HG03159 (cell line): ENCODE measurements at regions not wholly inside any gene's neighbourhood (a gene's known extent, or its start where the extent isn't known, plus 50 kb on each side); places are given as distances from the start of the nearest gene placed in this dataset.
"Not testable (repeated sequence)": the region's sequence is repeated elsewhere in the genome, so short reads cannot be mapped to it uniquely, and the experiment has no call there.

Experiments
- ATAC-seq: cut with Tn5 transposase; IDR thresholded peaks from one replicate; pipeline ENCODE4 v1.9.1; 2021; ENCODE audit warnings: mild to moderate bottlenecking, moderate library complexity; ENCODE audit not compliant: unreplicated experiment

- ATAC-seq = peak; percentile 68
These were observed 95.7 kb upstream of the EEPD1 start for GRCh38 chr7:36057323-36057722.

DNA sequence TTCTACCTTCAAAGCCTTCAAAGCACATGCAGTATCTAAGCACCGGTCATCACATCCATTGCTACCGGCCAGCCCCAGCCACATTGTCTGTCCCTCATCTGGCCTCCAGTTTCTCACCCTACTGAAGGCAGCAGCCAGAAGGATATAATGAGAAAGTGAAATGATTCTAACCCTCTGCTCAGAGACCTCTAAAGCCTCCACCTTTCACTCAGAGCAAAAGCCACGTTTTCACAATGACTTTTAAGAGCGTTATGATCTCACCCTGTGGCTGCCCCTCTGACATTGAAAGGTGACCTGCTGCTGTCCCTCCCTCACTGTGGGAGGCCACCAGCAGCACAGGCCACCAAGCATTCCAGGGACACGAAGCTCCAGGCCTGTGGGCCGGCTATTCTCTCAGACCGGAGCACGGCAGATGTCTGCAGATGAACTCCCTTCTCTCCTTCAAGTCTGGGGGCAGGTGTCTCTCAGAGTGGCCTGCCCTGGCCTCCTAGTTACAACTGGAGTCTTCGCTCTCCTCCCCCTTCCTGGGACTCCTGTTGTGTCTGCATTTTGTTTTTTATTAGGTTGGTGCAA is 94.9 kb upstream of the EEPD1 start:
- ATAC-seq = peak; percentile 84

- ATAC-seq = not testable (repeated sequence)
These were observed 92.7 kb upstream of the EEPD1 start for GRCh38 chr7:36060388-36060787.

GRCh38 chr7:36062154-36062815 is 90.8 kb upstream of the EEPD1 start:
- ATAC-seq = no peak

DNA sequence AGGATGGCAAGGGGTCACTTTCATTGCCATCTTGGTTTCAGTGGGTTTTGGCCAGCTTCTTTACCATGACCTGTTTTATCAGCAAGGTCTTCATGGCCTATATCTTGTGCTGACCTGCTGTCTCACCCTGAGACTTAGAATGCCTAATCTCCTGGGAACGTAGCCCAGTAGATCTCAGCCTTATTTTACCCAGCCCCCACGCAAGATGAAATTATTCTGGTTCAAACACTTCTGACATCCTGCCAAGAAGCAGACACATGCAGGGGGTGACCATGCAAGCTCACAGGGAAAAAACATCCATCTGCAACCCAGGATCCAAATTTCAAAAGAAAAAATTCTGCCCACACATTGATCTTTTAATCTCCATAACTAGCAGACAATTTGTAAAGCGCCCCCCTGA is 88.4 kb upstream of the EEPD1 start:
- ATAC-seq = no peak

- ATAC-seq = not testable (repeated sequence)
These were observed 87.3 kb upstream of the EEPD1 start for GRCh38 chr7:36065563-36066342.

DNA sequence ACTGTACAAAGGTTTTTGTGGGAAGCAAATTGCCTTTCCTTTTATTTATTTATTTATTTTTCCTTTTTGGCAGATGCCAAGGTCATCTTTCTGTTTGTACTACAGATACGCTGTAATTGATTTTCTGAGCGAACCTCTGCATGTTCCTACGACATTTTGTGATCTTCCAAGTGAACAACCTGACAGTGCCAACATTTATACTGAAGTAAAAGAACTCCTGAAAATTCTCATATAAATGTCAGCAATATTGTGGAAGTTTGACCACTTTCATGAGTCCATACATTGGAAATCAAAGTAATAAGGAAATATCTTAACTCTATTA is 86.8 kb upstream of the EEPD1 start:
- ATAC-seq = no peak

- ATAC-seq = no peak
These were observed 82.8 kb upstream of the EEPD1 start for GRCh38 chr7:36070230-36070629.

DNA sequence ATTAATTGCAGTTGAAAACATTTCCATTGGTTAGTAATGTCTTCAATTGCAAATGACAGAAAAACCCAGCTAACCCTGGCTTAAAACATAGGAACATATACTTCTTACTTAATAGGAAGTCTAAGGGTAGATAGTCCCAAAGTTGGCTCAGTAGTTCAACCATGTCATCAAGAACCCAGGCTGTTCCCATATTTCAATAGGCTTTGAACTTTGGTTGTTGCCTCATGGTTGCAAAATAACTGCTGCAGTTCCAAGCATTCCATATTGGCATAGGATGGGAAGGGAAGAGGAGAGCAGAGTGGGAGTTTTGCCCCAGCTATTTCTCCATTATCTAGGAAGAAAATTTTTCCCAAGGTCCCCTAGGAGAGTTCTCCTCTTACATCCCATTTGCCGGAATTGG is 81.4 kb upstream of the EEPD1 start:
- ATAC-seq = no peak

DNA sequence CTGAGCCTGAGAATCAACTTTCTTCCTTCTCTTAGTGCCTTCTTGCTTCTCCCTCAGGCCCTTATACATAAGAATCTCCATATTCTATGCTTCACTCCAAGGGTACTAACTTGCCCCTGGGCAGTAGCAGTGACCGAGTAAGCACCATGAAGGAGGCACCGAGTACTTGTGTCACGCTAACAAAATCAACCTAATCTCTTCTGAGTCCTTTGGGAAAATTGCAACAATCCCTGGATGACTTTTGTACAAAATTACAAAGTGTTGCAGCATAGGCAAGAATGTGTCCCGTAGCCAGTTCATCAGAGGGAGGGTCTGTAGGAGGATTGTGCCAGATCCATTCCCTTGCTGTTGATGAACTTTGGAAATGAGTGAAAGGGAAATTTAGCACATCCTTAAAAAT is 80.4 kb upstream of the EEPD1 start:
- no peak for ATAC-seq

GRCh38 chr7:36075561-36075960 is 77.5 kb upstream of the EEPD1 start:
- no peak for ATAC-seq

DNA sequence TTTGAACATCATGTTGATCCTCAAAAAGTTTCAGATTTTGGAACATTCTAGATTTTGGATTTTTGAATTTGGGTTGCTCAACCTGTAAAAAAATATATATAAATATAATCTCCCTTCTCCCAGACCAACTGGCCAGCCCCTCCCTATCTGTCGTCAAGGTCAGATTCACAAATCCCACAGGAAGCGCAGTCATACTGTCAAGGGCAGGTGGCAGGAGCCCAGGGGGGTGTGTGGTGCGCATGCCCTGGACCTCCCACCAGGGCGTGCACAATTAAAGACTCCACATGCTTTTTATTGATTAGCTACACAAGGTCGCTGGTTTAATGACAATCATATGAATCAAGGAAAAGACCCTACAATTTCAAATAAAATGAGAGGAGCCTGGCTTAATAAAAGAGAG is 77.0 kb upstream of the EEPD1 start:
- ATAC-seq = no peak

DNA sequence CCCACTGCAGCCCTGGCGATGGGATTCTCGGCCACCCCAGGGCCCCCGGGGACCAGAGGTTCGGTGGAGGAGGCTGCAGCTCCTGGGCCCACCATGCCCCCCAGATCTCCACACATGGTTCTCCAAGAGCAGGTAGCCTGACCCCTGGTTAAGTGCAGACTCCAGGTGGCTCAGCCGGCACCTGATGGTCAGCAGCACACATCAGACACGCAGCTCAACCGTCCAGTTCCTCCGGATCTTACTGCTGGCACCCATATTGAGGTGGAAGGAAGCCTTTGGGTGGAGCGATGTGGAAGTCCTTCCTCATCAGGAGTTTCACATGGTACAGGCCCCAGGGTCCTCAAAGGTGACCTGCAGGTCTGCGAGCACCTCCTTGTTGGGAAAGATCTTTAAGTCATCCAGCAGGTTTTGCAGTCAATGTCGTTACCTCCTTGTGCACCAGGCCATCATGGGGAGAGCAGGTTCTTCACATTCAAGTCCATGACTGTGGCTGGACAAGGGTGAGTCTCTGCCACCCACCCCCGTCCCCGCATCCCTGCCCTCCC is 74.2 kb upstream of the EEPD1 start:
- ATAC-seq = no peak

- ATAC-seq = no peak
These were observed 73.5 kb upstream of the EEPD1 start for GRCh38 chr7:36079446-36080025.

DNA sequence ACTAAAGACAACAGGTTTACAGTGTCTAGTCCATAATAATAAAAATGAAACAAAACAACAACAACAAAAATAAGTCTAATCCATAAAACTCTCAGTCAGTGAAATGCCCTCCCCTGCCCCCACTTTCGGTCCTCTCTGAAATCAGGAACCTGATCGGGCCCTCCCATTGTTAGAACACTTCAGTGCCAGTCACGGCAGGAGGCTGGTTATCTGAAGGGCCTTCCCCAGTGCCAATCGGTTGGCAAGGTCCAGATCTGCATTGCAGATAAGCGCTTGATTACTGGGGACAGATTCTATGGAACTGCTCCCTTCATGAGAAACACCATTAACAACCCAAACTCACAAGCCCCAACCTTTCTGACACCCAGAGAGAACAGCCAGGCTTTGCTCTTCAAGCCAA is 72.2 kb upstream of the EEPD1 start:
- no peak for ATAC-seq

DNA sequence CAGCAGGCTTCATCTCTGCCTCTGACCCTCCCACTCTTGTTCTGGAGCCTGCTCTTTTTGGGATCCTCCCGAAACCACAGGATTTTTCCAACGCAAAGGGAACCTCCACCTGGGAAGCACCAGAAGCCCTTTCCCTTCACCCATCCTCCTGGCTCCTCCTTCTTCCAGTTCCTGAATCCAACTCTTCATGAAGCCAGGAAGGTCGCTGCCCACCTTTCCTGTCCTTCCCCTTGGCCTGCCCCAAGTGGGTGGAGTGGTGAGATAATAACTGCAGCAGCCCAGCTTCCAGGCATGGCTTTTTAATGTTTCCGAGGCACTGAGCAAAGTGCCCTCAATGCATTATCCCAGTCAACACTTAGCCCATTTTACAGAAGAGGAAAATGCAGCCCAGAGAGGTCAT is 70.8 kb upstream of the EEPD1 start:
- no peak for ATAC-seq

DNA sequence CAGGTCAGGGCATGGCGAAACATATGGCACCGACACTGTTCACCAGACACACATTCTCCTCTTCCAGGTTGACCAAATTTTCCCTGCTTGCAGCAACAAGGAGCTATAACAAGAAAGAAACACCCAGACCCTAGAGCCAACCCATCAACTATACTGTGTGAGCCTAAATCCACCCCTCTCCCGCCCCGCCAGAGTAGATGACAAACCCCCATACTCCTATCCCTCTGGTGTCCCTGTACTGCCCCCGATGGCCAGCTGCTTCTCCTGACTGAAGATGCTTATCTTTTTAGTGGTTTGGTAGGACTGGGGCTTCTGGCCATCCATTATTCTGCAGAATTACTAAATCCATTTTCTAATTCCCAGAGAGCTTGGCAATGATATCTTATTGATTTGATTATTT is 70.1 kb upstream of the EEPD1 start:
- ATAC-seq = no peak

GRCh38 chr7:36083626-36084380 is 69.3 kb upstream of the EEPD1 start:
- ATAC-seq = no peak

- no peak for ATAC-seq
These were observed 68.5 kb upstream of the EEPD1 start for GRCh38 chr7:36084485-36085091.

DNA sequence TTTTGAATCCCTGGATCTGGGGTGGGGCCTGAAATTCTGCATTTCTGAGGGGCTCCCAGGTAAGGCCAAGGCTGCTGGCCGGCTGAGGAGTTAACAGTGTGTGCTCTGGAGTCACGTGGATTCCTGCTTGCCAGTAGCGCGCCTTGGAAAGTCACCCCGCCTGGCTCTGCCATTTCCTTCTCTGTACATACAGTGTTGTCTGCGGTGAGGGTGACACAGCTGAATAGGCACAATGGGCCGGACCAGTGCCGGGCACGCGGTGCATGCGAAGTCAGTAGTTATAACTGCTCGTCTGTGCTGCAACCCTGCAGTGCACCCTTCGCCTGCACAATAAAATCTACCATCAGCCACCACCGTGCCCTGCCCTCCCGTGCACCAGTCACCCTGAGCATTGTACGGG is 68.0 kb upstream of the EEPD1 start:
- no peak for ATAC-seq

DNA sequence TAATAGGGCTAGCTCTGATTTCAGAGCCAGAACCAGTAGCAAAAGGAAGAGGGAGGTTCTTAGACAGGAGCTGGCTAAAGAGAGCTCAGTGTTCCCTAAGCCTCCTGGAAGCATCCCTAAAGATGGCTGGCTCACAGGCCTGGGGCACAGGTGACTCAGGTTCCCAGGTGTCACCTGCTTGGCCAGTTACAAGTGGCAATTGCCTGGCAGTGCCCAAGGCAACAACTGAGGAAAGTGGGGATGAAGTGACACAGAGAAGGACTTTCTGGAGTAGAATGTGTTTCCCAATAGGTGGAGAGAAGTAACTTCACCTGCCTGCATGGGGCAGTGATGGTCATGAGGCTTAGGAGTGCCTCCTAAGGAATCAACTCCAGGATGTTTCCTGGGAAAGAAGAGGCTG is 66.5 kb upstream of the EEPD1 start:
- ATAC-seq = no peak
